Small intestine (tissue), 7 donors: ENCODE measurements at regions not wholly inside any gene's neighbourhood (a gene's known extent, or its start where the extent isn't known, plus 50 kb on each side); places are given as distances from the start of the nearest gene placed in this dataset.

Experiments
- DNase-seq, 2 donors: peaks; one replicate each; pipeline versions ENCODE4 v3.0.0 to v3.0.0-alpha.2; 2013
- FAIRE-seq: peaks from 2 replicates; lab custom pipeline; 2012; peaks lifted over from hg19 to GRCh38; lab: Jason Lieb, UNC
- H3K27ac ChIP-seq, 3 donors: one replicate each; pipeline ENCODE4 v1.5.1; 2013; ENCODE audit warnings: low read length in 2 of 3, mild to moderate bottlenecking in 2 of 3, control low read depth in 1 of 3, inconsistent platforms in 1 of 3, low read depth in 1 of 3, moderate library complexity in 1 of 3
- H3K27me3 ChIP-seq, 3 donors: one replicate each; pipeline ENCODE4 v1.6.1; 2013; ENCODE audit warnings: low read length in 3 of 3, inconsistent platforms in 1 of 3; ENCODE audit not compliant: control insufficient read depth in 3 of 3, insufficient read depth in 3 of 3
- H3K36me3 ChIP-seq, 3 donors: one replicate each; pipeline ENCODE4 v1.6.1; 2013; ENCODE audit warnings: low read length in 3 of 3, inconsistent platforms in 1 of 3, low read depth in 1 of 3, mild to moderate bottlenecking in 1 of 3, moderate library complexity in 1 of 3; ENCODE audit not compliant: control insufficient read depth in 3 of 3, insufficient read depth in 2 of 3
- H3K4me1 ChIP-seq, 3 donors: one replicate each; pipeline ENCODE4 v1.6.1; 2013; ENCODE audit warnings: low read length in 2 of 3, inconsistent platforms in 1 of 3, low read depth in 1 of 3, mild to moderate bottlenecking in 1 of 3, moderate library complexity in 1 of 3; ENCODE audit not compliant: control insufficient read depth in 3 of 3, insufficient read depth in 2 of 3
- H3K4me3 ChIP-seq, 3 donors: one replicate each; pipeline ENCODE4 v1.5.1; 2013; ENCODE audit warnings: low read length in 3 of 3, control low read depth in 1 of 3, inconsistent platforms in 1 of 3, low read depth in 1 of 3, mild to moderate bottlenecking in 1 of 3, moderate library complexity in 1 of 3
- H3K9me3 ChIP-seq, 2 donors: one replicate each; pipeline ENCODE4 v1.6.1; 2013; ENCODE audit warnings: low read depth in 1 of 2, low read length in 1 of 2; ENCODE audit not compliant: control insufficient read depth in 2 of 2, insufficient read depth in 1 of 2
- WGBS, 3 donors: extraction: QIAGEN DNeasy Blood & Tissue Kit; methylation state at CpG; one replicate each; pipeline ENCODE4 v1.1.7; 2013; 5-methylcytosine and 5-hydroxymethylcytosine counted together
- donor health status: healthy with polysubstance abuse.
- donor health status: control.
- donor health status: control.
- donor health status: Bipolar disorder and iron deficiency.
- donor health status: healthy.

DNA sequence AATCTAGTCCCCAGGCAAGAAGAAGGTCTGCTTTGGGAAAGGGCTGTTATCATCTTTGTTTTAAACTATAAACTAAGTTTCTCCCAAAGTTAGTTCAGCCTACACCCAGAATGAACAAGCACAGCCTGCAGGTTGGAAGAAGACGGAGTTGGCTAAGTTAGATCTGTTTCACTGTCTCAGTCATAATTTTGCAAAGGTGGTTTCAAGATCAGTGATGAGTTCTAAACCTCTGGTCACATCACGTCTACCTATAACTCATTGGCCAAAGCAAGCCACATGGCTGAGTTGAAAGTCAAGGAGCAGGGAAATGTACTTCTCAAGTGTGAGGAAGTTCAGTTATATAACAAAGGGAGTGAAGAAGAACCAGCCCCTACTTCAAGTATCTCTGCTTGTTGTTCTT, 50.5 kb upstream of the ECI2 start:
- DNase-seq (no peak), FAIRE-seq (no peak)
- Histone ChIP-seq H3K27me3 (peaks cover 0 to 2% (median 2%) of the 10 kb centered on the region in 3 donors), H3K4me3 (no peak overlapping the region), H3K4me1 (no peaks in the 10 kb centered on the region), H3K27ac (no peak overlapping the region), H3K9me3 (peaks cover 0 to 1% of the 10 kb centered on the region in 2 donors), H3K36me3 (no peaks in the 10 kb centered on the region)
- 79 to 87% (median 83%) methylated on average over 2 of the region's 2 CpGs for WGBS, 3 donors

DNA sequence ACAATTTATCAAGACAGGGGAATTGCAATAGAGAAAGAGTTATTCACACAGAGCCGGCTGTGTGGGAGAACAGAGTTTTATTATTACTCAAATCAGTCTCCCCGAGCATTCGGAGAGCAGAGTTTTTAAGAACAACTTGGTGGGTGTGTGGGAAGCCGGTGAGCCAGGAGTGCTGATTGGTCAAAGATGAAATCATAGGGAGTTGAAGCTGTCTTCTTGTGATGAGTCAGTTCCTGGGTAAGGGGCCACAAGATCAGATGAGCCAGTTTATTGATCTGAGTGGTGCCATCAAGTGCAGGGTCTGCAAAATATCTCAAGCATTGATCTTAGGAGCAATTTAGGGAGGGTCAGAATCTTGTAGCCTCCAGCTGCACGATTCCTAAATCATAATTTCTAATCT, 50.0 kb upstream of the ECI2 start:
- FAIRE-seq, result no peak
- 79 to 85% (median 81%) methylated on average over 5 of the region's 5 CpGs for WGBS, 3 donors

More for the DNA sequence above, 50.0 kb upstream of the ECI2 start:
- H3K4me3 ChIP-seq, result no peak overlapping the region
- DNase-seq, result no peak
- peaks cover 0 to 1% of the 10 kb centered on the region in 2 donors for H3K9me3 ChIP-seq
- no peaks in the 10 kb centered on the region for H3K36me3 ChIP-seq
- peaks cover 0 to 2% (median 2%) of the 10 kb centered on the region in 3 donors for H3K27me3 ChIP-seq
- no peaks in the 10 kb centered on the region for H3K4me1 ChIP-seq
- H3K27ac ChIP-seq, result no peak overlapping the region
